Hepatocyte (in vitro differentiated cells): ENCODE measurements at regions not wholly inside any gene's neighbourhood (a gene's known extent, or its start where the extent isn't known, plus 50 kb on each side); places are given as distances from the start of the nearest gene placed in this dataset.

Experiments
- EZH2 ChIP-seq: fragments of 200-600 bp; sonication (generic); IDR thresholded peaks from 2 replicates; pipeline ENCODE4 v1.6.1; 2016; ENCODE audit warnings: antibody characterized with exemption, mild to moderate bottlenecking, borderline replicate concordance
- EZH2phosphoT487 ChIP-seq: fragments of 200-600 bp; sonication (generic); IDR thresholded peaks from one replicate; pipeline ENCODE4 v1.6.1; 2018; ENCODE audit warnings: antibody characterized with exemption, mild to moderate bottlenecking, low read depth, moderate library complexity; ENCODE audit not compliant: unreplicated experiment, severe bottlenecking
- TF ChIP-seq, protein P1 (sequence below): fragments of 200-600 bp; sonication (generic); IDR thresholded peaks from 2 replicates; pipeline ENCODE4 v1.5.1; 2016; ENCODE audit warnings: antibody characterized with exemption, mild to moderate bottlenecking; ENCODE audit not compliant: poor library complexity

DNA sequence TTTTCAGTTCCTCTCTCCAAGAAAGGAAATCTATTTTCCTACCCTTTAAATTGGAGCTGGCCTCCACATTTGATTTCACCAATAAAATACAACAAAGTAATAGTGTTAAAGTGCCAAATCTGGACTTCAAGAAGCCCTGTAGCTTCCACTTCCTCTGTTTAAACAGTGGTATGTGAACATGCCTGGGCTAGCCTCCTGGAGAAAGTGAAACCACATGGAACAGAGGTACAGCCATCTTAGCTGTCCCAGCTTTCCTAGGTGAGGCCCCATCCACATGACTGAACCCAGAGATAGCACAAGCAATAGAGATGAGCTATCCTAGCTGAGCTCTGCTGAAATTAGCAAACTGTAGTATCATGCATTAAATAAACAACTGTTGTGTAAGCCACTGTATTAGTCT lies 131.8 kb upstream of the VCX start:
- TF ChIP-seq, protein P1, sequence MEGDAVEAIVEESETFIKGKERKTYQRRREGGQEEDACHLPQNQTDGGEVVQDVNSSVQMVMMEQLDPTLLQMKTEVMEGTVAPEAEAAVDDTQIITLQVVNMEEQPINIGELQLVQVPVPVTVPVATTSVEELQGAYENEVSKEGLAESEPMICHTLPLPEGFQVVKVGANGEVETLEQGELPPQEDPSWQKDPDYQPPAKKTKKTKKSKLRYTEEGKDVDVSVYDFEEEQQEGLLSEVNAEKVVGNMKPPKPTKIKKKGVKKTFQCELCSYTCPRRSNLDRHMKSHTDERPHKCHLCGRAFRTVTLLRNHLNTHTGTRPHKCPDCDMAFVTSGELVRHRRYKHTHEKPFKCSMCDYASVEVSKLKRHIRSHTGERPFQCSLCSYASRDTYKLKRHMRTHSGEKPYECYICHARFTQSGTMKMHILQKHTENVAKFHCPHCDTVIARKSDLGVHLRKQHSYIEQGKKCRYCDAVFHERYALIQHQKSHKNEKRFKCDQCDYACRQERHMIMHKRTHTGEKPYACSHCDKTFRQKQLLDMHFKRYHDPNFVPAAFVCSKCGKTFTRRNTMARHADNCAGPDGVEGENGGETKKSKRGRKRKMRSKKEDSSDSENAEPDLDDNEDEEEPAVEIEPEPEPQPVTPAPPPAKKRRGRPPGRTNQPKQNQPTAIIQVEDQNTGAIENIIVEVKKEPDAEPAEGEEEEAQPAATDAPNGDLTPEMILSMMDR, result no peak
- TF ChIP-seq EZH2, result no peak
- TF ChIP-seq EZH2phosphoT487, result no peak
